Hepatocyte (in vitro differentiated cells): ENCODE measurements at regions not wholly inside any gene's neighbourhood (a gene's known extent, or its start where the extent isn't known, plus 50 kb on each side); places are given as distances from the start of the nearest gene placed in this dataset.
A peak's percentile ranks its signal among the peaks of the same experiment; 100 is the strongest.

ENCODE experiments used
- DNase-seq: peaks from one replicate; pipeline ENCODE4 v3.0.0-alpha.2; 2016; ENCODE audit warnings: low spot score
- H2AFZ ChIP-seq: fragments of 200-600 bp; sonication (generic); 2 replicates; pipeline ENCODE4 v1.6.0; 2016; ENCODE audit warnings: antibody characterized with exemption, mild to moderate bottlenecking
- H3K27ac ChIP-seq: fragments of 200-600 bp; sonication (generic); 2 replicates; pipeline ENCODE4 v1.5.1; 2016; ENCODE audit warnings: mild to moderate bottlenecking
- H3K27me3 ChIP-seq: fragments of 200-600 bp; sonication (generic); 2 replicates; pipeline ENCODE4 v1.6.1; 2016
- H3K36me3 ChIP-seq: fragments of 200-600 bp; sonication (generic); replicated peaks from 2 replicates; pipeline ENCODE4 v1.5.1; 2016; ENCODE audit warnings: low read depth; ENCODE audit not compliant: insufficient read depth
- H3K4me1 ChIP-seq: fragments of 200-600 bp; sonication (generic); 2 replicates; pipeline ENCODE4 v1.5.1; 2016; ENCODE audit warnings: mild to moderate bottlenecking, moderate library complexity; ENCODE audit not compliant: insufficient read depth
- H3K4me2 ChIP-seq: fragments of 200-600 bp; sonication (generic); 2 replicates; pipeline ENCODE4 v1.6.0; 2016
- H3K4me3 ChIP-seq: fragments of 200-600 bp; sonication (generic); 2 replicates; pipeline ENCODE4 v1.5.1; 2016; ENCODE audit warnings: mild to moderate bottlenecking
- H3K79me2 ChIP-seq: fragments of 200-600 bp; sonication (generic); 2 replicates; pipeline ENCODE4 v1.6.0; 2017; ENCODE audit warnings: mild to moderate bottlenecking
- H3K9me2 ChIP-seq: fragments of 200-600 bp; sonication (generic); replicated peaks from 2 replicates; pipeline ENCODE4 v1.6.0; 2017; ENCODE audit warnings: mild to moderate bottlenecking; ENCODE audit not compliant: insufficient read depth
- H3K9me3 ChIP-seq: fragments of 200-600 bp; sonication (generic); 2 replicates; pipeline ENCODE4 v1.5.1; 2016; ENCODE audit warnings: low read depth, mild to moderate bottlenecking
- H4K20me1 ChIP-seq: fragments of 200-600 bp; sonication (generic); 2 replicates; pipeline ENCODE4 v1.6.0; 2016; ENCODE audit warnings: mild to moderate bottlenecking; ENCODE audit not compliant: insufficient read depth, poor library complexity, severe bottlenecking
- EZH2 ChIP-seq: fragments of 200-600 bp; sonication (generic); IDR thresholded peaks from 2 replicates; pipeline ENCODE4 v1.6.1; 2016; ENCODE audit warnings: antibody characterized with exemption, mild to moderate bottlenecking, borderline replicate concordance
- EZH2phosphoT487 ChIP-seq: fragments of 200-600 bp; sonication (generic); IDR thresholded peaks from one replicate; pipeline ENCODE4 v1.6.1; 2018; ENCODE audit warnings: antibody characterized with exemption, mild to moderate bottlenecking, low read depth, moderate library complexity; ENCODE audit not compliant: unreplicated experiment, severe bottlenecking
- WGBS: methylation state at CpG from one replicate; pipeline ENCODE4 v1.1.6; 2016; ENCODE audit warnings: low lambda C conversion rate; ENCODE audit errors: missing lambda C conversion rate; 5-methylcytosine and 5-hydroxymethylcytosine counted together
- TF ChIP-seq, protein P1 (sequence below): fragments of 200-600 bp; sonication (generic); IDR thresholded peaks from 2 replicates; pipeline ENCODE4 v1.5.1; 2016; ENCODE audit warnings: antibody characterized with exemption, mild to moderate bottlenecking; ENCODE audit not compliant: poor library complexity

DNA sequence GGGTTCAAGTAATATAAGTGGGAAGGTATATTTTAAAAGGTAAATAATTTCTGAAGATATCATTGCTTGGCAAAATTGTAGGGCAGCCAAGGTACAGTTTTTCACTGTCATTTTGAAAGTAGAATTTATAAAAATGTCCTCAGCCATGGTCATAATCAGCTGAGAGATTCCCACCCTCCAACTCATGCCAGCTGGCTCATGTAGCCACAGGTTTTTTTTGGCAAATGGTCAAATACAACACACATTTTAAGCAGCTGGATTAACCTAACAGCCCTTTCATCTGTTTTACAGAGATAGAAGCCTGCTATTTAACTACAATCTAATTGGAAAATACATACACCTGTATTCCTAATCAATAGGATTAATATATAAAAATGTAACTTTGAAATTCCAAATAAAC is 619.2 kb upstream of the SGCG start:
- Histone ChIP-seq H4K20me1 (no peaks in the 10 kb centered on the region), H3K9me3 (no peaks in the 10 kb centered on the region), H2AFZ (no peak overlapping the region), H3K9me2 (no peaks in the 10 kb centered on the region), H3K36me3 (no peaks in the 10 kb centered on the region), H3K79me2 (no peaks in the 10 kb centered on the region), H3K27ac (no peak overlapping the region), H3K27me3 (no peaks in the 10 kb centered on the region), H3K4me2 (no peak overlapping the region), H3K4me3 (no peak overlapping the region), H3K4me1 (no peaks in the 10 kb centered on the region)
- TF ChIP-seq, protein P1, sequence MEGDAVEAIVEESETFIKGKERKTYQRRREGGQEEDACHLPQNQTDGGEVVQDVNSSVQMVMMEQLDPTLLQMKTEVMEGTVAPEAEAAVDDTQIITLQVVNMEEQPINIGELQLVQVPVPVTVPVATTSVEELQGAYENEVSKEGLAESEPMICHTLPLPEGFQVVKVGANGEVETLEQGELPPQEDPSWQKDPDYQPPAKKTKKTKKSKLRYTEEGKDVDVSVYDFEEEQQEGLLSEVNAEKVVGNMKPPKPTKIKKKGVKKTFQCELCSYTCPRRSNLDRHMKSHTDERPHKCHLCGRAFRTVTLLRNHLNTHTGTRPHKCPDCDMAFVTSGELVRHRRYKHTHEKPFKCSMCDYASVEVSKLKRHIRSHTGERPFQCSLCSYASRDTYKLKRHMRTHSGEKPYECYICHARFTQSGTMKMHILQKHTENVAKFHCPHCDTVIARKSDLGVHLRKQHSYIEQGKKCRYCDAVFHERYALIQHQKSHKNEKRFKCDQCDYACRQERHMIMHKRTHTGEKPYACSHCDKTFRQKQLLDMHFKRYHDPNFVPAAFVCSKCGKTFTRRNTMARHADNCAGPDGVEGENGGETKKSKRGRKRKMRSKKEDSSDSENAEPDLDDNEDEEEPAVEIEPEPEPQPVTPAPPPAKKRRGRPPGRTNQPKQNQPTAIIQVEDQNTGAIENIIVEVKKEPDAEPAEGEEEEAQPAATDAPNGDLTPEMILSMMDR = no peak
- no peak for TF ChIP-seq EZH2phosphoT487
- no peak for DNase-seq

GRCh38 chr13:22562116-22562515 is 618.7 kb upstream of the SGCG start:
- TF ChIP-seq EZH2phosphoT487 = no peak
- TF ChIP-seq, protein P1 = no peak
- no peak for TF ChIP-seq EZH2
- 52% methylated on average over 1 of the region's 1 CpG for WGBS

GRCh38 chr13:22563272-22563671 is 617.5 kb upstream of the SGCG start:
- no peak overlapping the region for H2AFZ ChIP-seq
- H3K36me3 ChIP-seq = no peaks in the 10 kb centered on the region
- H3K4me3 ChIP-seq = no peak overlapping the region
- H3K9me3 ChIP-seq = no peaks in the 10 kb centered on the region
- no peaks in the 10 kb centered on the region for H3K79me2 ChIP-seq
- no peaks in the 10 kb centered on the region for H3K4me1 ChIP-seq
- H3K27me3 ChIP-seq = no peaks in the 10 kb centered on the region
- no peaks in the 10 kb centered on the region for H4K20me1 ChIP-seq
- no peak overlapping the region for H3K4me2 ChIP-seq
- H3K9me2 ChIP-seq = no peaks in the 10 kb centered on the region
- no peak overlapping the region for H3K27ac ChIP-seq
- TF ChIP-seq EZH2 (no peak), EZH2phosphoT487 (no peak)
- TF ChIP-seq, protein P1 = no peak
- no peak for DNase-seq

More at GRCh38 chr13:22562116-22562515, 618.7 kb upstream of the SGCG start:
- H3K4me2 ChIP-seq = no peak overlapping the region
- H3K27me3 ChIP-seq = no peaks in the 10 kb centered on the region
- no peak overlapping the region for H3K4me3 ChIP-seq
- no peak overlapping the region for H2AFZ ChIP-seq
- no peak for DNase-seq
- no peaks in the 10 kb centered on the region for H3K4me1 ChIP-seq
- no peaks in the 10 kb centered on the region for H3K79me2 ChIP-seq
- no peaks in the 10 kb centered on the region for H3K36me3 ChIP-seq
- no peak overlapping the region for H3K27ac ChIP-seq
- H3K9me2 ChIP-seq = no peaks in the 10 kb centered on the region
- no peaks in the 10 kb centered on the region for H4K20me1 ChIP-seq
- H3K9me3 ChIP-seq = no peaks in the 10 kb centered on the region

DNA sequence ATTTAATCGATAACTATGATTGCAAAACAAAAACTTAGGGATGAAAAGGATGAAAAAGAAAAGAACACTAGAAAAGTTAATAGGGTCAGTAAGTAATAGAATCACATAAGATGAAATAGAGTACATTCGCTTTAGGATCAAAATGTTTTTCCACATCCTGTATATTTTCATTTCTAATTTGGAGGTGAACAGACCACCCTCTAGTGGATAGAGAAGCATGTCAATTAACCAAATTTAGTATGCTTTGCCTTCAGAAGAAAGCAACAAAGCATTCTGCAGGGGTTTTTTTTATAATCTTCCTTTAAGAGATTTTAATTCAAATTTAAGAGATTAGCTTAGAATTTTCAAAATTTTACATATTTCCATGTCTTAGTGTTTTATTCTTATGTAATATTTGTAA is 611.0 kb upstream of the SGCG start:
- H3K79me2 ChIP-seq = no peaks in the 10 kb centered on the region
- no peak overlapping the region for H3K27ac ChIP-seq
- no peaks in the 10 kb centered on the region for H3K27me3 ChIP-seq
- no peaks in the 10 kb centered on the region for H3K9me3 ChIP-seq
- no peaks in the 10 kb centered on the region for H4K20me1 ChIP-seq
- no peaks in the 10 kb centered on the region for H3K4me1 ChIP-seq
- no peak overlapping the region for H2AFZ ChIP-seq
- no peak overlapping the region for H3K4me3 ChIP-seq
- 94% methylated on average over 2 of the region's 2 CpGs for WGBS
- H3K36me3 ChIP-seq = no peaks in the 10 kb centered on the region
- H3K4me2 ChIP-seq = no peak overlapping the region
- no peak for DNase-seq
- TF ChIP-seq EZH2phosphoT487 (no peak), EZH2 (no peak)
- TF ChIP-seq, protein P1 = peak; percentile 36
- no peaks in the 10 kb centered on the region for H3K9me2 ChIP-seq
